GM21447 (cell line): ENCODE measurements at regions not wholly inside any gene's neighbourhood (a gene's known extent, or its start where the extent isn't known, plus 50 kb on each side); places are given as distances from the start of the nearest gene placed in this dataset.
A peak's percentile ranks its signal among the peaks of the same experiment; 100 is the strongest.

Experiments used
- ATAC-seq: cut with Tn5 transposase; IDR thresholded peaks from one replicate; pipeline ENCODE4 v1.9.1; 2021; ENCODE audit not compliant: unreplicated experiment

DNA sequence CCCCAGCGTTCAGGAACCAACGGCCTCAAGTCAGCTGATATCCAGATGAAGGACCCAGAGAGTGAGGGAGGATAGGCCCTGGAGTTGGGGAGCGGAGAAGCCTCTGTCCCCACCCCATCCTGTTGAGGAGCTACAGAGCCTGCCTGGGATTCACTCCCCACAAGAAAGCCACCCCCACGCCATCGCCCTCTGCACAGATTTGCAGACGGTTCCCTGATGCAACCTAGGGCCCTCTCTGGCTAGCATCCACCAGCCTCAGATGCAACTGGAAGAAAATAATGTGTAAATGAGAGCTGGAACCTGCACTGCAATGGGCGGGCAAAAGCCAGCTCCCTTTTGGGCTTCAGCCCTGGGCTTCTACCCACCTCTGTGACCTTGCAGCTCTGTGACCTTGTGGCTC, 185.6 kb downstream of the BCOR start:
- ATAC-seq: no peak

DNA sequence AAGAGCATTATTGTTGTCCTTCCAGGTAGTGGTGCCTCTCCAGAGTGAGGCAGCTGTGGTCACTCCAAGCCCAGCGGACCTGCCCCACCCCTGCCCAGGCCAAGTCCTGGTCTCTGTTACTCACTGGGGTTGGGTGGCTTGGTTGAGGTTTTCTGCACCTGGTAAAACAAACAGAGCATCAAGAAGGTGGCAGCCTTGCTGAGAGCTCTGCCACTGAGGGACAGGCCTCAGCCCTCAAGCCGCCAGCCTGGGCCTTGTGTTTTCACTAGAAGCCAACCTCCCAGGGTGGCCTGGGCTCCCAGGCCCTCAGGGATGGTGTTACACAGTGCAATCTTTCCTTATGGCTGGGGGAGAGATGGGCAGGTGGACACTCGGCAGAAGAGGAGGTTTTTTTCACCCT, 182.7 kb downstream of the BCOR start:
- no peak for ATAC-seq

- no peak for ATAC-seq
Observed at GRCh38 chrX:39915596-39915995, 182.2 kb downstream of the BCOR start.

GRCh38 chrX:39921838-39922237, 175.9 kb downstream of the BCOR start:
- ATAC-seq: no peak

- ATAC-seq: no peak
Observed at GRCh38 chrX:39922488-39922887, 175.3 kb downstream of the BCOR start.

GRCh38 chrX:39922926-39923325, 174.8 kb downstream of the BCOR start:
- no peak for ATAC-seq

DNA sequence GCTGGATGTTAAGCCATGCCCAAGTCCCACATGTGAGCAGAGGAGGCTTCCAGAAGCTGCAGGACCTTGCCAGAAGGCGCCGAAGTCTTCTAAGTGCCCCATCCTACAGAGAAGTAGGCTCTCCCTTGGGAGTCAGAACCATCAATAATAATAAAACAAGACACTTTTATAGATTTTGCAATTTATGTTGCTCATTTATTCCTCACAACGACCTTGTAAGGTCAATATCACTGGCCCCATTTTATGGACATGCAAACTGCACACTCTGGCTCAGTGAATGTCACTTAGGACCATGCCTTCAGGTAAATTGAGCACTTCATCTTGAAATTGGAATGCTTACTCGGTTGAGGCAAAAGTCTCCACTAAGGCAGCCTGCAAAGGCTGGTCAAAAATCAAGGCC, 170.4 kb downstream of the BCOR start:
- ATAC-seq: no peak

DNA sequence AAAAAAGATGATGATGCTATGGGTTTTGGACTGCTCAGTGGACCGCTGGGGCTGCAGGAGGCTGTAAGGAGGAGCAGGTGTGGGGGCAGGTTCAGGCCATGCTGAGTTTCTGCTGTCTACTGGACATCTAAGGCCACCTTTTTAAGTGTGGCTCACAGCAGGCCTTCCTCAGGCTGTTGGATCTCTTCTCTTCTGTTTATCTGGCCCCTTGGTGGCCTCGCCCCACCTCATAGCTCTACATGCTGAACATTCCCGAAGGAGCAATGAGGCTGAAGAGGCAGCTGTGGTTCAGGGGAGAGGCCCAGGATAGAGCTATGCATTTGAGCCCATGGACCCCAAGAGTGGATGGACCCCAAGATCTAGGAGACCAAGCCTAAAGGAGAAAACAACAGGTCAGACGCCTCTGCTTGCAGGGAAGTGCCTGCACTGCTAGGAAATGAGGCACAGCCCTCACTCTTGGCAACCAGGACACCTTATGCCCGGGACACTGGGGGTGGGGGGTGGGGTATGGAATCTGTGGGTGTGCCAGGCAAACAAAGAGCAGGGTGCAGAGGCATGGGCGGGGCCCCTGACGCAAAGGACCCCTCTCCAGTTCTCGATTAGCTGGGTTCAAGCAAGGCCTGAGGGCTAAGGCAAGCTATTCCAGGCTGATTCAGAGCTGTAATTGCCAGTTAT, 168.9 kb downstream of the BCOR start:
- ATAC-seq: no peak

- no peak for ATAC-seq
Observed at GRCh38 chrX:39929379-39930025, 168.3 kb downstream of the BCOR start.

DNA sequence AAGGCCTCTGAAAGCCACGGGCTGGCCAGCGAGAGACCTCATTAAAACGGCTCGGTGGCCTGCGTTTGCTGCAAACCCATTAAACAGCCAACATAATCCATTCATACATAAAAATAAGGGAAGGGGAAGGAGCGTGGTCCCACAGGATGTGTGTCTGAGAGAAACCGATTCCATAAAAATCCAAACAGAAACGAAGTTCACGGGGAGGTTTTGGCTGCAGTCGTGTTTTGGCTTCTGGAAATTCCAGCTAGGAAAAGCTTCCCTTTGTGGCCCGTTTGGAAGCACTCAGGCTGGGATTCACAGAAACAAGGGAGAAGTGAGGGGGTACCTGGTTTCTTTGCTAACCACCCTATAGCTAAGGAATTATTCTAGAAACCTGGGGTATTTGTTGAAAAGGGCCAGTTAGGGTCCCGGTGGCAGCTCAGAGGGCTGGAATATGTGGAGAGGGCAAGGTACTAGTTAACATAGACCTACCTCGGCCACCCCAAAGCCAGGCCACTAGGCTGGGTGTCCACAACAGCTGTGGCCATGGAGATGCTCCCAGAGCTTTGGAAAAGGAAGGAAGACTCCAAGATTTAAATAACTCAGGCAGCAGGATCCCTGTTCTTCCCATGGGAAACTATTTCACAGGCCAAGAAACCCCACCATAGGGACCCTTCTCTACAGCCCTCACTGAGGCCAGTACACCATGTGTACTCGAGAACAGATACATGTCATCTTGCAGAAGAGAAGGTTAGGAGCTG, 166.8 kb downstream of the BCOR start:
- no peak for ATAC-seq

DNA sequence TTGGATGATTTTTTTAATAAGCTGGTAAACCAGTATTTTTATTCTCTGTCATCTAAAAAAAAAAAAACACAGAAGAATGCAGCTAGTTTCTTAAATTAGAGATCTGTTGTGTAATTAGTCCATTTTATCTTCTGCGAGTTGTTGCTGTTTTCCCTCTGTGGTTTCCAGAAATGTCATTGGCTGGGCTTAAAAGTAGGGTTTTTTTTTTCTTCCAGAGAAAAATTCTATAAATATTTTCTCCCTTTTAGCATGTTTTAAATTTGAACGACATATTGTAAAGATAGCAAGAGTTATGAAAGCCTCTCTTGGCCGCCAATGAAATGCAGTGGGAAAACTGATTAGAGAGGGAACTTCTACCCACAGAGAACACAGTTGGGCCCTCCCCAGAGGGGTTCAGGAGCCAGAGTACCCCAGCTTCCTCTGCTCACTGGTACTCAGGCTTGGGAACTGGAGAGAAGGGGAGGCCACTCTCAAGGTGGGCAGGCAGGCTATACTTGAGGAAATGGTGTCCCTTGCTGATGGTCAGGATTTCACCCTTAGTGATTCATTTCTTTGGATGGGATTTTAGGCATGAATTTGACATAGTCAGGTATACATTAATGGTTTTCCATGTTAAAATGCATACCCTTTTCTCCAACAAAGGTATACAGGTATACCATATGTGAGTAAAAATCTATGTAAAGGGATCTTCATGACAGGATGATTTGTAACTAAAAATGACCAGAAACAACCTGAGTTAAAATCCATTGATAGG, 166.1 kb downstream of the BCOR start:
- ATAC-seq: no peak

DNA sequence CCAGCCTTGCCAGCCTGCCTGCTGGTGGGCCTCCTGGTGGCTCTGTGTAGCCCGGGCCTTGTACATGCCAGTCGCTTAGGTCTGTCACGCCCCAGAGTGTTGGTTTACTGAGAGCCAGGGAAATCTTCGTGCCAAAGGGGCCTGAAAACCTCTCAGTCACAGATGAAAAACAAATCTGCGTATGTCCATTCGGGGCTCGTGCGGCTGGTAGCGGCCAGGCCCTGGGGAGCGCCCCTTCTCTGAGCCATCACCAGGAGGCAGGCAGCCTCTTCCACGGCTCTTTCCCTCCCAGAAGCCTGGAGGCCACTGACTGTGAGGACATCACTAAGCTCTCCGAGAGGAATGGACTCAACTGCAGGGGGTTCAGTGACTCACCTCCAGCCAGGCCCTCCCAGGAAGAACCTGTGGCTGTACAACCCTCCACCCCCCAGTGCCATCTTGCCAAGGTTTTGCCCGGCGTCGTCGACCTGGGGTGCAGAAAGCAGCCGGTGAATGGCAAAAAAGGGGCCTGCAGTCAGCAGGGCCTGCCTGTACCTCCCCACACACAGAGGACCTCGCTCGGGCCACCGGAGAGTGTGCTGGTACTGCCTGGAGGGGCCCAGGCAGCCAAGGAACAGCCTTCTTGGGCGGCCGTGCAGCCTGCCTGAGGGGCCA, 162.2 kb downstream of the BCOR start:
- ATAC-seq: no peak

DNA sequence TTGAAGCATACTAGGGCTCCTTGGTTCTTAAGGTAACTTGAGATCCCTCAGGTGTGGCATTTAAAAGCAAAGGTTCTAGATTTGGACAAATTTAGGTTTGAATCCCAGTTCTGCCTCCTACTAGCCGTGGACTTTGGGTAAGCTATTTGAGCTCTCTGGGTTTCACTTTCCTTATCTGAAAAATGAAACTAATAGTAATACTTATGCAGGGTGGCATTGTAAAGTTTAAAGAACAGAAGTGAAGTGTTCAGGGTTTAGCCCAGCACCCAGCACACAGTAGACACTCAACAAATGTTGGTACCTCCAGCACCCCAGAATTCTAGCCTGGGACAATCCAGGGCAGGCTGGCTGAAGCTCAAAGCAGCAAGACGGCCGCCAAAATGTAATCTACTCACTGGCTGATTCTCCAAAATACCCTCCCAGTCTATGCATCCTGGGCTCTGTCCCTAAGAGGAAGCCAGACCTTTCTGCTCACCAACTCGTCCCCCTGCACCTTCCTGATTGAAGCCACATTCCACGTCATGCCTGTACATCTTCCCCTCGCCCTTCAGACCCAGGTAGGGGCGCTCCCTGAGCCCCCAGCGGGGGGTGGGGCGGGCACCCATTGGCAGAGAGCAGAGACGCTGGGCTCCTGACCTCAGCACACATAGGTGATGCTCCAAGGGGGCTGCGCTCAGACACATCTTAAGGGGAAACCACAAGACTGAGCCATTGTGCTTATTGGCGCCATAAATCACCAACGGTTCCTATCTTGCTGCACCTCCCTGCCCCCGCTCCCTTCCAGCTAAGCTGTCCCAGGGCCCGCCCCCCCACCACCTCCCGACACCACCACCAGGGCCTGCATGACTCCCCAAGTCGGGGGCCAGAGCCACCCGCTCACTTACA, 160.6 kb downstream of the BCOR start:
- ATAC-seq: peak; percentile 74

DNA sequence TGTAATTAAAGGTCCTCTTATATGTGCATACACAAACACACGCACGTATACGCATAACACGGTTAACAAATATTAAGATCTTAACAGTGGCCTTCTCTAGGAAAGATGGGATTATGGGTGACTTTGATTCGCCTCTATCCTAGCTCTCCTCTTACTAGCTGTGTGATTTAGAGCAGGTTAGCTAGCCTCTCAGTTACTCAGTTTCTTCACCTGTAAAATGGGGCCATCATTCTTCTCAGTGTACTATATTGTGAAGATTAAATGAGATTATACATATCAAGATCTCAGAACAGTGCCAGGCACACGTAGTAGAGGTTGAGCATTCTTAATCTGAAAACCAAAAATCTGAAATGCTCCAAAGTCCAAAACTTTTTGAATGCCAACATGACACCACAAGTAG, 159.3 kb downstream of the BCOR start:
- ATAC-seq: no peak

GRCh38 chrX:39939678-39940077, 158.1 kb downstream of the BCOR start:
- no peak for ATAC-seq

GRCh38 chrX:39941332-39941920, 156.3 kb downstream of the BCOR start:
- no peak for ATAC-seq

DNA sequence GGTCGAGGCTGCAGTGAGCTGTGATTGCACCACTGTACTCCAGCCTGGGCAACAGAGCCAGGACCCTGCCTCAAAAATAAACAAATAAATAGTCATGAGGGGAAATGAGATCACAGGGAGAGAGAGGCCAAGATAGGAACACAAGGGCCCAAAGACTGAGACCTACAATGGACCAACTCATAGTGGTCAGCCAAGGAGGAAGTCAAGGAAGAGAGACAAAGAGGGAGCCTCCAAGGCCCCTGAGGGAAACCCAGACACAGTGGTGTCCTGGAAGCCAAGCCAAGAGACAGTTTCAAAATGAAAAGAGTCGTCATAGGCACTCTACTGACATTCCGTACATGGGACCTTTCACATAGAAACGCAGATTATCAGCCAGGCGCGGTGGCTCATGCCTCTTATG, 153.3 kb downstream of the BCOR start:
- no peak for ATAC-seq

GRCh38 chrX:39945709-39946108, 152.0 kb downstream of the BCOR start:
- no peak for ATAC-seq

GRCh38 chrX:39946822-39947221, 150.9 kb downstream of the BCOR start:
- no peak for ATAC-seq

DNA sequence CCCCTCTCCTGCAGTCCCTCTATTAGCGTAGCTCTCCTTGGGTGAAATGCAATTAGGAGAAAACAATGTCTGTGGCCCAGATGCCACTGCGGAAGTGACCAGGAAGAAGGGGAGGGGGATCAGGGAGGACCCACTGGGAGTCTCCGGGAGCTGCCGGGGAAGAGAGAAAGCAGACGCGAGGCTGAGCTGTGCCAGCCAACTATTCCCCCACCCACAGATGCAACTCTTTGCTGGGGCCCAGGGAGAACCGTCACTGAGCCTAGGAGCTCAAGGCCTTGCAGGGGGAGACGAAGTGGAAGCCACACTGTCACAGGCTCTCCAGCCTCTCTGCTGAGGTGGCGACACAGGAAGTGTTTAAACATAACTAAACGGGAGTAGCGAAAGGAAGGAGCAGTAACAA, 149.2 kb downstream of the BCOR start:
- ATAC-seq: no peak
